Progenitor cell of endocrine pancreas (in vitro differentiated cells): ENCODE measurements at regions not wholly inside any gene's neighbourhood (a gene's known extent, or its start where the extent isn't known, plus 50 kb on each side); places are given as distances from the start of the nearest gene placed in this dataset.

Experiments used
- DNase-seq: peaks from one replicate; pipeline ENCODE4 v3.0.0; 2021; ENCODE audit warnings: low spot score; ENCODE audit not compliant: unreplicated experiment
- H3K27ac Mint-ChIP-seq: 2 replicates; pipeline ENCODE4 v1.8.0; 2021; ENCODE audit warnings: mild to moderate bottlenecking, moderate library complexity, mixed read lengths
- H3K27me3 Mint-ChIP-seq: 2 replicates; pipeline ENCODE4 v1.8.0; 2021; ENCODE audit warnings: mixed read lengths
- H3K36me3 Mint-ChIP-seq: 2 replicates; pipeline ENCODE4 v1.8.0; 2022; ENCODE audit warnings: mixed read lengths; ENCODE audit not compliant: insufficient read depth
- H3K4me1 Mint-ChIP-seq: 2 replicates; pipeline ENCODE4 v1.8.0; 2021; ENCODE audit warnings: low read depth, mixed read lengths
- H3K4me3 Mint-ChIP-seq: 2 replicates; pipeline ENCODE4 v1.8.0; 2021; ENCODE audit warnings: low read depth, mild to moderate bottlenecking, moderate library complexity, mixed read lengths
- H3K9me3 Mint-ChIP-seq: 2 replicates; pipeline ENCODE4 v1.8.0; 2021; ENCODE audit warnings: low read depth, mixed read lengths
- TF ChIP-seq, protein P1 (sequence below): fragments of 200-600 bp; sonication (generic); IDR thresholded peaks from one replicate; pipeline ENCODE4 v1.5.0; 2021; ENCODE audit warnings: antibody characterized with exemption, mild to moderate bottlenecking; ENCODE audit not compliant: unreplicated experiment

DNA sequence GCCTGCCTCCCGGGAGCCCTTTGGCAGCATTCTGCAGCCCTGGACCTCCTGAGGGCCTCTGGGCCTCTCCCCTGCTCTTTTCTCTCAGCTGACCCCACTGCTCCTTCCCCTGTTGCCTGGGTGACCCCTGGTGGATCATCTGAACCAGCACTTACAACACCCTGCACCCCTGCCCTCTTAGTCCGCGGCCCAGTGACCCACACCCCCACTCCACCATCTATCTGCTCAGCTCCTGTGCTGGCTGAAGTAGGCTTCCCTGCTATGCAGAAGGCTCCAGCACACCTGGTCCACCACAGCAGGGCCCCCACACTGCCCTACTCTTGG is 74.0 kb downstream of the DMRTA2 start:
- Mint-ChIP-seq H3K27ac (no peak overlapping the region), H3K9me3 (no peaks in the 10 kb centered on the region), H3K4me3 (no peak overlapping the region), H3K36me3 (no peaks in the 10 kb centered on the region), H3K27me3 (peaks cover 42% of the 10 kb centered on the region), H3K4me1 (no peaks in the 10 kb centered on the region)
- DNase-seq: no peak
- TF ChIP-seq, protein P1, sequence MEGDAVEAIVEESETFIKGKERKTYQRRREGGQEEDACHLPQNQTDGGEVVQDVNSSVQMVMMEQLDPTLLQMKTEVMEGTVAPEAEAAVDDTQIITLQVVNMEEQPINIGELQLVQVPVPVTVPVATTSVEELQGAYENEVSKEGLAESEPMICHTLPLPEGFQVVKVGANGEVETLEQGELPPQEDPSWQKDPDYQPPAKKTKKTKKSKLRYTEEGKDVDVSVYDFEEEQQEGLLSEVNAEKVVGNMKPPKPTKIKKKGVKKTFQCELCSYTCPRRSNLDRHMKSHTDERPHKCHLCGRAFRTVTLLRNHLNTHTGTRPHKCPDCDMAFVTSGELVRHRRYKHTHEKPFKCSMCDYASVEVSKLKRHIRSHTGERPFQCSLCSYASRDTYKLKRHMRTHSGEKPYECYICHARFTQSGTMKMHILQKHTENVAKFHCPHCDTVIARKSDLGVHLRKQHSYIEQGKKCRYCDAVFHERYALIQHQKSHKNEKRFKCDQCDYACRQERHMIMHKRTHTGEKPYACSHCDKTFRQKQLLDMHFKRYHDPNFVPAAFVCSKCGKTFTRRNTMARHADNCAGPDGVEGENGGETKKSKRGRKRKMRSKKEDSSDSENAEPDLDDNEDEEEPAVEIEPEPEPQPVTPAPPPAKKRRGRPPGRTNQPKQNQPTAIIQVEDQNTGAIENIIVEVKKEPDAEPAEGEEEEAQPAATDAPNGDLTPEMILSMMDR: no peak

DNA sequence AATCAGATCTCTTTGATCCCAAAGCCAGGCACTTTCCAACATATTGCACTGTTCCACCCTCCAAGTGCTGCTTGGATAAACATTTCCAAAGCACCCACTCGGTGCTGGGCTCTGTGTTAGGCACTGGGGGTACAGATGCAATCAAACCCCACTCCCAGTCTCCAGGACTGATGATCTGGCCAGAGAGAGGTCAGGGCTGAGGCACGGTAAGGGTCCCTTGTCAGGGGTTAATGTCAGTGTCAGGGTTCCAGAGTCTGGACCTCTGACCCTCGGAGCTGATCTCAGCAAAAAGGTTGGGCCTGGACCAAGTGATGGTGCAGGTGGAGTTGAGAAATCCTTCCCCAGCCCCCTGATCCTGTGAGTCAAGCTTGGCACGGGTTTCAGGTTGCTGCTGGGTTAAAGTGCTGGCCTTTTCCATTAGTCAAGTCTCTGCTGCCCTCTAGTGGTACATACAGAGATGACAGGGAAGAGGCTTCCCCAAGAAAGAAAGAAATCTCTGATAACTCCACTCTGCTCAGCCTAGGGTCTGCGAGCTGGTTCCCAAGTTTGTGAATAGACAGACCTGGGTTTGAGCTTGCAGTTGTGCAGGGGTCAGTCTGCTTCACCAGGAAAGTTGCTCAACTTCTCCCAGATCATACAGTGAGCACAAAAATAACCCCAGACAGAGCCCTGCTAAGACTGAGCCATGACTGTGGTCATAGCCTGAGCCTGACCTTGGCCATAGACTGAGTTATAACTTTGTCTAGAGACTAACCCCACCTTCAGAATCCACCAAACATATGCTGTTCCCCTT is 74.6 kb downstream of the DMRTA2 start:
- TF ChIP-seq, protein P1: peak; percentile 91
- H3K27ac Mint-ChIP-seq: no peak overlapping the region
- no peaks in the 10 kb centered on the region for H3K9me3 Mint-ChIP-seq
- no peaks in the 10 kb centered on the region for H3K4me1 Mint-ChIP-seq
- peak; percentile 52 for DNase-seq
- no peaks in the 10 kb centered on the region for H3K36me3 Mint-ChIP-seq
- no peak overlapping the region for H3K4me3 Mint-ChIP-seq
- peaks cover 42% of the 10 kb centered on the region for H3K27me3 Mint-ChIP-seq

DNA sequence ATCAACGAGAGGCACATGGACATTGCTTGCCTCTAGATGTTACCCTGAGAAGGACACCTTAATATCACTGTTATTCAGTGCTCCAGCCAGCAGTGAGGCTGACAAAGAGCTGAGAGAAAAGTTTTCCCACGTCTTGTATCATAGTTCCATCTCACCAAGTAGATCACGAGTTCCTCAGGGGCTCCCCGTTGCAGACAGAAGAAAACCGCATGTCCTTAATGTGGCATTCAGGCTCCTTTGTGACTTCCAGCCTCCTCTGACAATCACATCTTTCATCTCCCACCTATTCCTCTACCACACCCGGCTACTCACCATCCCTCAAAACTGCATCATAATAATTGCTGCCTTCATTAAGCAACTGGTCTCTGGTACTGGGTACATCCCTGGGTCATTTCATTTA is 75.3 kb downstream of the DMRTA2 start:
- H3K4me3 Mint-ChIP-seq: no peak overlapping the region
- H3K27ac Mint-ChIP-seq: no peak overlapping the region
- H3K27me3 Mint-ChIP-seq: peaks cover 43% of the 10 kb centered on the region
- H3K9me3 Mint-ChIP-seq: no peaks in the 10 kb centered on the region
- DNase-seq: no peak
- H3K4me1 Mint-ChIP-seq: no peaks in the 10 kb centered on the region
- TF ChIP-seq, protein P1: no peak
- H3K36me3 Mint-ChIP-seq: no peaks in the 10 kb centered on the region

DNA sequence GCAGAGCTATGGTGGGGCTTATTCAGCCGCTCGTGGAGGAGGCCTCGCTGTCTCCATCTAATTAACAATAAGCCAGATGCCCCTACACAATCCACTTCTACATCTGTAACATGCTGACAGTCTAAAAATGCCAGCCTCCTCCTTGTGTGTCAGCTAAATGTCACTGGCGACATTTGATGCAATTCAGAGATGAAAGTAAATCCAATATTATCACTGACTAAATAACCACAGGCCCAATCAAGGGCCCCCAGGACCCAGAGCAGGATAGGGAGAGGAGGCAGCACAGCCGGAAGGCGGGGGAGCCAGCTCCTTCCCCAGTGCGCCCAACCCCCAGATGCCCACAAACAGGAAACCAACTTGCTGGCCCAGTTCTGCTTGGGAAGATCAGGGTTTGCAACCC is 76.6 kb downstream of the DMRTA2 start:
- Mint-ChIP-seq H3K4me3 (no peak overlapping the region), H3K4me1 (no peaks in the 10 kb centered on the region), H3K27ac (no peak overlapping the region), H3K9me3 (no peaks in the 10 kb centered on the region), H3K27me3 (peaks cover 55% of the 10 kb centered on the region), H3K36me3 (no peaks in the 10 kb centered on the region)
- TF ChIP-seq, protein P1: no peak
- no peak for DNase-seq

DNA sequence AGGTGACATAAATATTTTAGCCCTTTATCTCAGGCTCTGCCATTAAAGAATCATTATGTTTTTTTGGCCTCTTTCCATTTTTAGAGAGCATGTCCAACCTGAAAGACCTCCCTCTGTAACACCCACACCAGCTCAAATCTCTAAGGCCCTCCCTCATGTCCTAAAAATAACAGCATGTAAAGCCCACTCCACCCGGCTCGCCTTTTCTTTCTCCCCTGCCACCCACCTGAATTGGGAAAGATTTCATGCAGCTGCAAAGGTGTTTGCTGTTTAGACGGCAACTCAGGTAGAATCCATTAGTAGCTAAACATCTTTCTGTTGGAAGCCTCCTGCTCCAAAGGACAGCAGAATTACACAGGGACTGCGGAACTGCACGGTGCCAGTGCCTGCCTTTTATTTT is 79.9 kb downstream of the DMRTA2 start:
- Mint-ChIP-seq H3K27ac (no peak overlapping the region), H3K27me3 (peaks cover 36% of the 10 kb centered on the region), H3K4me1 (no peaks in the 10 kb centered on the region), H3K36me3 (no peaks in the 10 kb centered on the region), H3K4me3 (no peak overlapping the region), H3K9me3 (no peaks in the 10 kb centered on the region)
- no peak for DNase-seq
- TF ChIP-seq, protein P1: no peak
